ENCODE measurements at regions not wholly inside any gene's neighbourhood (a gene's known extent, or its start where the extent isn't known, plus 50 kb on each side); places are given as distances from the start of the nearest gene placed in this dataset.

GRCh38 chr1:199042193-199042592 lies 403.4 kb downstream of the PTPRC start:
- Histone ChIP-seq H3K27ac (ENCODE audit: low read depth, low read length, poor library complexity, severe bottlenecking) (no peak overlapping the region), H3K9me3 (ENCODE audit: low read depth, low read length, poor library complexity, severe bottlenecking) (no peaks in the 10 kb centered on the region), H3K4me1 (ENCODE audit: insufficient read depth, low read length, poor library complexity, severe bottlenecking) (peaks cover 12% of the 10 kb centered on the region), H3K27me3 (replicated peaks; ENCODE audit: insufficient read depth, low read depth, low read length, poor library complexity) (no peaks in the 10 kb centered on the region), H3K4me3 (ENCODE audit: low read depth, low read length, poor library complexity, severe bottlenecking) (no peak overlapping the region), H3K36me3 (ENCODE audit: insufficient read depth, low read length, poor library complexity, severe bottlenecking) (no peaks in the 10 kb centered on the region)
- TF ChIP-seq CTCF (conservative IDR thresholded peaks at IDR 0.05; ENCODE audit: low read depth, low read length), result no peak
- no peak for TF ChIP-seq EZH2 (IDR thresholded peaks at IDR 0.05; ENCODE audit: borderline replicate concordance, low read depth, low read length, poor library complexity, severe bottlenecking)
- intact Hi-C loops (cut with micrococcal nuclease; ENCODE audit: unreplicated experiment), result no loop called here
- no peak for DNase-seq (ENCODE audit: low spot score)
- no TSS peak for BruUV-seq (replicated peaks)
- ChIA-PET POLR2A (ENCODE audit: low non-redundant PET) (interaction anchor here (0.6 kb wide), 1 partner anchor 9 kb away, joined by 11 read pairs; no protein-coding TSS in a partner anchor), CTCF (no interaction called here)

GRCh38 chr1:199044191-199044590 lies 405.4 kb downstream of the PTPRC start:
- TF ChIP-seq CTCF (conservative IDR thresholded peaks at IDR 0.05; ENCODE audit: low read depth, low read length) (no peak), EZH2 (IDR thresholded peaks at IDR 0.05; ENCODE audit: borderline replicate concordance, low read depth, low read length, poor library complexity, severe bottlenecking) (no peak)
- H3K9me3 ChIP-seq (ENCODE audit: low read depth, low read length, poor library complexity, severe bottlenecking), result peaks cover 9% of the 10 kb centered on the region
- POLR2A ChIA-PET (ENCODE audit: low non-redundant PET), result no interaction called here
- CTCF ChIA-PET, result no interaction called here
- H3K27ac ChIP-seq (ENCODE audit: low read depth, low read length, poor library complexity, severe bottlenecking), result no peak overlapping the region
- no peaks in the 10 kb centered on the region for H3K27me3 ChIP-seq (replicated peaks; ENCODE audit: insufficient read depth, low read depth, low read length, poor library complexity)
- H3K36me3 ChIP-seq (ENCODE audit: insufficient read depth, low read length, poor library complexity, severe bottlenecking), result no peaks in the 10 kb centered on the region
- no TSS peak for BruUV-seq (replicated peaks)
- no peak overlapping the region for H3K4me3 ChIP-seq (ENCODE audit: low read depth, low read length, poor library complexity, severe bottlenecking)
- DNase-seq (ENCODE audit: low spot score), result peak; percentile 25
- H3K4me1 ChIP-seq (ENCODE audit: insufficient read depth, low read length, poor library complexity, severe bottlenecking), result no peaks in the 10 kb centered on the region
- intact Hi-C loops (cut with micrococcal nuclease; ENCODE audit: unreplicated experiment), result no loop called here

GRCh38 chr1:199046618-199047017 lies 407.8 kb downstream of the PTPRC start:
- POLR2A ChIA-PET (ENCODE audit: low non-redundant PET), result no interaction called here
- TF ChIP-seq EZH2 (IDR thresholded peaks at IDR 0.05; ENCODE audit: borderline replicate concordance, low read depth, low read length, poor library complexity, severe bottlenecking) (no peak), CTCF (conservative IDR thresholded peaks at IDR 0.05; ENCODE audit: low read depth, low read length) (peak; percentile 37; the same call in 1 of the 2 replicates)
- H3K27ac ChIP-seq (ENCODE audit: low read depth, low read length, poor library complexity, severe bottlenecking), result no peak overlapping the region
- CTCF ChIA-PET, result no interaction called here
- H3K27me3 ChIP-seq (replicated peaks; ENCODE audit: insufficient read depth, low read depth, low read length, poor library complexity), result no peaks in the 10 kb centered on the region
- no peaks in the 10 kb centered on the region for H3K36me3 ChIP-seq (ENCODE audit: insufficient read depth, low read length, poor library complexity, severe bottlenecking)
- DNase-seq (ENCODE audit: low spot score), result no peak
- intact Hi-C loops (cut with micrococcal nuclease; ENCODE audit: unreplicated experiment), result no loop called here
- H3K4me1 ChIP-seq (ENCODE audit: insufficient read depth, low read length, poor library complexity, severe bottlenecking), result no peaks in the 10 kb centered on the region
- no peak overlapping the region for H3K4me3 ChIP-seq (ENCODE audit: low read depth, low read length, poor library complexity, severe bottlenecking)
- BruUV-seq (replicated peaks), result no TSS peak
- H3K9me3 ChIP-seq (ENCODE audit: low read depth, low read length, poor library complexity, severe bottlenecking), result peaks cover 9% of the 10 kb centered on the region

All from A673 (cell line).